AG09309 (cell line): ENCODE measurements at regions not wholly inside any gene's neighbourhood (a gene's known extent, or its start where the extent isn't known, plus 50 kb on each side); places are given as distances from the start of the nearest gene placed in this dataset.

Source experiments
- DNase-seq: peaks from one replicate; pipeline ENCODE4 v3.0.0-alpha.2; 2010; ENCODE audit warnings: low read depth
- H3K4me3 ChIP-seq: 2 replicates; pipeline ENCODE4 v1.5.1; 2011; ENCODE audit warnings: mild to moderate bottlenecking, low read depth, low read length, moderate library complexity; ENCODE audit not compliant: control insufficient read depth
- CTCF ChIP-seq: IDR thresholded peaks from 2 replicates; pipeline ENCODE4 v1.5.1; 2011; ENCODE audit warnings: mild to moderate bottlenecking, low read depth, low read length, inconsistent platforms; ENCODE audit not compliant: insufficient read depth, control insufficient read depth; ENCODE audit errors: missing control alignments

- TF ChIP-seq CTCF: no peak
- DNase-seq: no peak
- H3K4me3 ChIP-seq: no peak overlapping the region
These were observed 366.2 kb downstream of the FBXW7 start for GRCh38 chr4:152169683-152170082.

GRCh38 chr4:152168987-152169616, 366.8 kb downstream of the FBXW7 start:
- no peak for TF ChIP-seq CTCF
- DNase-seq: no peak
- no peak overlapping the region for H3K4me3 ChIP-seq

GRCh38 chr4:152166567-152166966, 369.3 kb downstream of the FBXW7 start:
- TF ChIP-seq CTCF: no peak
- DNase-seq: no peak
- no peak overlapping the region for H3K4me3 ChIP-seq

GRCh38 chr4:152165846-152166245, 370.0 kb downstream of the FBXW7 start:
- TF ChIP-seq CTCF: no peak
- no peak overlapping the region for H3K4me3 ChIP-seq
- DNase-seq: no peak

- no peak for DNase-seq
- TF ChIP-seq CTCF: no peak
These were observed 370.7 kb downstream of the FBXW7 start for GRCh38 chr4:152165146-152165545.

GRCh38 chr4:152164561-152164960, 371.3 kb downstream of the FBXW7 start:
- TF ChIP-seq CTCF: no peak
- H3K4me3 ChIP-seq: no peak overlapping the region
- DNase-seq: no peak

More at GRCh38 chr4:152165146-152165545, 370.7 kb downstream of the FBXW7 start:
- H3K4me3 ChIP-seq: no peak overlapping the region

GRCh38 chr4:152162331-152162697, 373.6 kb downstream of the FBXW7 start:
- no peak overlapping the region for H3K4me3 ChIP-seq
- no peak for DNase-seq
- TF ChIP-seq CTCF: no peak
